NCI-H1105 treated with DMSO at 0.1 percent for 48 hours (cell line): ENCODE measurements at regions not wholly inside any gene's neighbourhood (a gene's known extent, or its start where the extent isn't known, plus 50 kb on each side); places are given as distances from the start of the nearest gene placed in this dataset.
"Not testable (repeated sequence)": the region's sequence is repeated elsewhere in the genome, so short reads cannot be mapped to it uniquely, and the experiment has no call there.

Experiments
- DNase-seq: peaks from one replicate; lab custom pipeline; 2025; lab: John Stamatoyannopoulos, UW

- no peak for DNase-seq
Measured at GRCh38 chr1:55775007-55775406, 559.8 kb upstream of the USP24 start.

- no peak for DNase-seq
Measured at GRCh38 chr1:55774446-55774845, 559.3 kb upstream of the USP24 start.

- DNase-seq: no peak
Measured at GRCh38 chr1:55773211-55773940, 558.2 kb upstream of the USP24 start.

- DNase-seq: no peak
Measured at GRCh38 chr1:55768327-55768952, 553.3 kb upstream of the USP24 start.

GRCh38 chr1:55767171-55767570 lies 552.0 kb upstream of the USP24 start:
- no peak for DNase-seq

GRCh38 chr1:55765505-55765904 lies 550.3 kb upstream of the USP24 start:
- not testable (repeated sequence) for DNase-seq

- no peak for DNase-seq
Measured at GRCh38 chr1:55751776-55752175, 536.6 kb upstream of the USP24 start.

GRCh38 chr1:55750628-55750995 lies 535.4 kb upstream of the USP24 start:
- no peak for DNase-seq

- DNase-seq: no peak
Measured at GRCh38 chr1:55749975-55750627, 534.9 kb upstream of the USP24 start.

GRCh38 chr1:55747408-55747841 lies 532.3 kb upstream of the USP24 start:
- DNase-seq: no peak

- no peak for DNase-seq
Measured at GRCh38 chr1:55746710-55747109, 531.5 kb upstream of the USP24 start.

- DNase-seq: no peak
Measured at GRCh38 chr1:55741516-55741915, 526.4 kb upstream of the USP24 start.

- no peak for DNase-seq
Measured at GRCh38 chr1:55735106-55735505, 519.9 kb upstream of the USP24 start.

GRCh38 chr1:55726994-55727393 lies 511.8 kb upstream of the USP24 start:
- no peak for DNase-seq

- DNase-seq: no peak
Measured at GRCh38 chr1:55725378-55725777, 510.2 kb upstream of the USP24 start.

- no peak for DNase-seq
Measured at GRCh38 chr1:55724551-55725325, 509.6 kb upstream of the USP24 start.

- no peak for DNase-seq
Measured at GRCh38 chr1:55723001-55723400, 507.8 kb upstream of the USP24 start.

- no peak for DNase-seq
Measured at GRCh38 chr1:55720261-55720660, 505.1 kb upstream of the USP24 start.

GRCh38 chr1:55718758-55719671 lies 503.9 kb upstream of the USP24 start:
- no peak for DNase-seq

GRCh38 chr1:55717111-55717510 lies 501.9 kb upstream of the USP24 start:
- DNase-seq: no peak

GRCh38 chr1:55716610-55717009 lies 501.4 kb upstream of the USP24 start:
- DNase-seq: no peak
